Activated naive CD8-positive, alpha-beta T cell treated with anti-CD3 and anti-CD28 coated beads for 36 hours (primary cell): ENCODE measurements at regions not wholly inside any gene's neighbourhood (a gene's known extent, or its start where the extent isn't known, plus 50 kb on each side); places are given as distances from the start of the nearest gene placed in this dataset.

Source experiments
- DNase-seq: peaks from one replicate; pipeline ENCODE4 v3.0.0; 2021
- H3K27ac Mint-ChIP-seq: one replicate; pipeline ENCODE4 v1.8.0; 2022; ENCODE audit warnings: mild to moderate bottlenecking, moderate library complexity, mixed read lengths
- H3K27me3 Mint-ChIP-seq: one replicate; pipeline ENCODE4 v1.8.0; 2022; ENCODE audit warnings: mild to moderate bottlenecking, mixed read lengths
- H3K36me3 Mint-ChIP-seq: one replicate; pipeline ENCODE4 v1.8.0; 2021; ENCODE audit warnings: mild to moderate bottlenecking, mixed read lengths
- H3K4me1 Mint-ChIP-seq: one replicate; pipeline ENCODE4 v1.8.0; 2021; ENCODE audit warnings: mixed read lengths
- H3K4me3 Mint-ChIP-seq: one replicate; pipeline ENCODE4 v1.8.0; 2022; ENCODE audit warnings: mild to moderate bottlenecking, moderate library complexity, mixed read lengths
- H3K9me3 Mint-ChIP-seq: one replicate; pipeline ENCODE4 v1.8.0; 2022; ENCODE audit warnings: mixed read lengths

GRCh38 chr13:83753912-83754624 lies 128.2 kb downstream of the SLITRK1 start:
- H3K4me1 Mint-ChIP-seq: no peaks in the 10 kb centered on the region
- no peak overlapping the region for H3K4me3 Mint-ChIP-seq
- H3K27me3 Mint-ChIP-seq: no peaks in the 10 kb centered on the region
- H3K36me3 Mint-ChIP-seq: no peaks in the 10 kb centered on the region
- no peak overlapping the region for H3K27ac Mint-ChIP-seq
- no peak for DNase-seq
- peaks cover 7% of the 10 kb centered on the region for H3K9me3 Mint-ChIP-seq

- DNase-seq: no peak
- Mint-ChIP-seq H3K27ac (no peak overlapping the region), H3K36me3 (no peaks in the 10 kb centered on the region), H3K27me3 (no peaks in the 10 kb centered on the region), H3K4me1 (no peaks in the 10 kb centered on the region), H3K4me3 (no peak overlapping the region), H3K9me3 (peaks cover 7% of the 10 kb centered on the region)
These were observed 130.1 kb downstream of the SLITRK1 start for GRCh38 chr13:83752141-83752540.

- H3K4me3 Mint-ChIP-seq: no peak overlapping the region
- no peaks in the 10 kb centered on the region for H3K9me3 Mint-ChIP-seq
- H3K36me3 Mint-ChIP-seq: no peaks in the 10 kb centered on the region
- no peak for DNase-seq
- no peak overlapping the region for H3K27ac Mint-ChIP-seq
- H3K4me1 Mint-ChIP-seq: no peaks in the 10 kb centered on the region
- no peaks in the 10 kb centered on the region for H3K27me3 Mint-ChIP-seq
These were observed 141.7 kb downstream of the SLITRK1 start for GRCh38 chr13:83740622-83741021.

GRCh38 chr13:83738407-83738806 lies 143.9 kb downstream of the SLITRK1 start:
- Mint-ChIP-seq H3K9me3 (no peaks in the 10 kb centered on the region), H3K27me3 (no peaks in the 10 kb centered on the region), H3K36me3 (no peaks in the 10 kb centered on the region), H3K4me3 (no peak overlapping the region), H3K4me1 (no peaks in the 10 kb centered on the region), H3K27ac (no peak overlapping the region)
- DNase-seq: no peak

GRCh38 chr13:83733293-83733692 lies 149.0 kb downstream of the SLITRK1 start:
- Mint-ChIP-seq H3K4me1 (no peaks in the 10 kb centered on the region), H3K36me3 (no peaks in the 10 kb centered on the region), H3K9me3 (no peaks in the 10 kb centered on the region), H3K27ac (no peak overlapping the region), H3K4me3 (no peak overlapping the region), H3K27me3 (no peaks in the 10 kb centered on the region)
- no peak for DNase-seq

- Mint-ChIP-seq H3K9me3 (no peaks in the 10 kb centered on the region), H3K4me1 (no peaks in the 10 kb centered on the region), H3K36me3 (no peaks in the 10 kb centered on the region), H3K27ac (no peak overlapping the region), H3K4me3 (no peak overlapping the region), H3K27me3 (no peaks in the 10 kb centered on the region)
- DNase-seq: no peak
These were observed 149.5 kb downstream of the SLITRK1 start for GRCh38 chr13:83732755-83733154.

GRCh38 chr13:83731113-83731512 lies 151.2 kb downstream of the SLITRK1 start:
- no peaks in the 10 kb centered on the region for H3K27me3 Mint-ChIP-seq
- DNase-seq: no peak
- H3K4me1 Mint-ChIP-seq: no peaks in the 10 kb centered on the region
- no peaks in the 10 kb centered on the region for H3K36me3 Mint-ChIP-seq
- H3K9me3 Mint-ChIP-seq: no peaks in the 10 kb centered on the region
- no peak overlapping the region for H3K4me3 Mint-ChIP-seq
- no peak overlapping the region for H3K27ac Mint-ChIP-seq

GRCh38 chr13:83730674-83731073 lies 151.6 kb downstream of the SLITRK1 start:
- H3K36me3 Mint-ChIP-seq: no peaks in the 10 kb centered on the region
- no peaks in the 10 kb centered on the region for H3K9me3 Mint-ChIP-seq
- no peaks in the 10 kb centered on the region for H3K4me1 Mint-ChIP-seq
- H3K4me3 Mint-ChIP-seq: no peak overlapping the region
- no peak overlapping the region for H3K27ac Mint-ChIP-seq
- no peak for DNase-seq
- H3K27me3 Mint-ChIP-seq: no peaks in the 10 kb centered on the region

- H3K9me3 Mint-ChIP-seq: no peaks in the 10 kb centered on the region
- no peak for DNase-seq
- no peaks in the 10 kb centered on the region for H3K36me3 Mint-ChIP-seq
- H3K27ac Mint-ChIP-seq: no peak overlapping the region
- H3K4me1 Mint-ChIP-seq: no peaks in the 10 kb centered on the region
- H3K4me3 Mint-ChIP-seq: no peak overlapping the region
- no peaks in the 10 kb centered on the region for H3K27me3 Mint-ChIP-seq
These were observed 159.8 kb downstream of the SLITRK1 start for GRCh38 chr13:83722443-83722842.

GRCh38 chr13:83716121-83716520 lies 166.2 kb downstream of the SLITRK1 start:
- H3K27ac Mint-ChIP-seq: no peak overlapping the region
- H3K27me3 Mint-ChIP-seq: no peaks in the 10 kb centered on the region
- H3K4me3 Mint-ChIP-seq: no peak overlapping the region
- no peaks in the 10 kb centered on the region for H3K9me3 Mint-ChIP-seq
- no peaks in the 10 kb centered on the region for H3K4me1 Mint-ChIP-seq
- H3K36me3 Mint-ChIP-seq: no peaks in the 10 kb centered on the region
- DNase-seq: no peak

- H3K4me3 Mint-ChIP-seq: no peak overlapping the region
- H3K36me3 Mint-ChIP-seq: no peaks in the 10 kb centered on the region
- H3K9me3 Mint-ChIP-seq: no peaks in the 10 kb centered on the region
- no peaks in the 10 kb centered on the region for H3K4me1 Mint-ChIP-seq
- no peaks in the 10 kb centered on the region for H3K27me3 Mint-ChIP-seq
- DNase-seq: no peak
- H3K27ac Mint-ChIP-seq: no peak overlapping the region
These were observed 168.0 kb downstream of the SLITRK1 start for GRCh38 chr13:83714236-83714635.

- Mint-ChIP-seq H3K27me3 (no peaks in the 10 kb centered on the region), H3K9me3 (no peaks in the 10 kb centered on the region), H3K36me3 (no peaks in the 10 kb centered on the region), H3K4me1 (no peaks in the 10 kb centered on the region), H3K4me3 (no peak overlapping the region), H3K27ac (no peak overlapping the region)
- no peak for DNase-seq
These were observed 172.2 kb downstream of the SLITRK1 start for GRCh38 chr13:83710133-83710515.

GRCh38 chr13:83709426-83710132 lies 172.7 kb downstream of the SLITRK1 start:
- no peak overlapping the region for H3K4me3 Mint-ChIP-seq
- no peaks in the 10 kb centered on the region for H3K36me3 Mint-ChIP-seq
- H3K27ac Mint-ChIP-seq: no peak overlapping the region
- H3K27me3 Mint-ChIP-seq: no peaks in the 10 kb centered on the region
- H3K4me1 Mint-ChIP-seq: no peaks in the 10 kb centered on the region
- no peaks in the 10 kb centered on the region for H3K9me3 Mint-ChIP-seq
- DNase-seq: no peak

- Mint-ChIP-seq H3K36me3 (no peaks in the 10 kb centered on the region), H3K4me3 (no peak overlapping the region), H3K4me1 (no peaks in the 10 kb centered on the region)
These were observed 180.3 kb downstream of the SLITRK1 start for GRCh38 chr13:83702021-83702420.

GRCh38 chr13:83692800-83693199 lies 189.5 kb downstream of the SLITRK1 start:
- H3K4me3 Mint-ChIP-seq: no peak overlapping the region
- H3K27me3 Mint-ChIP-seq: no peaks in the 10 kb centered on the region
- H3K36me3 Mint-ChIP-seq: no peaks in the 10 kb centered on the region
- peaks cover 3% of the 10 kb centered on the region for H3K9me3 Mint-ChIP-seq
- no peak overlapping the region for H3K27ac Mint-ChIP-seq
- DNase-seq: no peak
- no peaks in the 10 kb centered on the region for H3K4me1 Mint-ChIP-seq

More at GRCh38 chr13:83702021-83702420, 180.3 kb downstream of the SLITRK1 start:
- DNase-seq: no peak
- H3K27me3 Mint-ChIP-seq: no peaks in the 10 kb centered on the region
- no peak overlapping the region for H3K27ac Mint-ChIP-seq
- peaks cover 1% of the 10 kb centered on the region for H3K9me3 Mint-ChIP-seq

- no peaks in the 10 kb centered on the region for H3K4me1 Mint-ChIP-seq
- no peak for DNase-seq
- H3K27ac Mint-ChIP-seq: no peak overlapping the region
- H3K4me3 Mint-ChIP-seq: no peak overlapping the region
- H3K27me3 Mint-ChIP-seq: no peaks in the 10 kb centered on the region
- no peaks in the 10 kb centered on the region for H3K36me3 Mint-ChIP-seq
- H3K9me3 Mint-ChIP-seq: peaks cover 3% of the 10 kb centered on the region
These were observed 190.3 kb downstream of the SLITRK1 start for GRCh38 chr13:83691966-83692365.
